ENCODE measurements at regions not wholly inside any gene's neighbourhood (a gene's known extent, or its start where the extent isn't known, plus 50 kb on each side); places are given as distances from the start of the nearest gene placed in this dataset.

DNA sequence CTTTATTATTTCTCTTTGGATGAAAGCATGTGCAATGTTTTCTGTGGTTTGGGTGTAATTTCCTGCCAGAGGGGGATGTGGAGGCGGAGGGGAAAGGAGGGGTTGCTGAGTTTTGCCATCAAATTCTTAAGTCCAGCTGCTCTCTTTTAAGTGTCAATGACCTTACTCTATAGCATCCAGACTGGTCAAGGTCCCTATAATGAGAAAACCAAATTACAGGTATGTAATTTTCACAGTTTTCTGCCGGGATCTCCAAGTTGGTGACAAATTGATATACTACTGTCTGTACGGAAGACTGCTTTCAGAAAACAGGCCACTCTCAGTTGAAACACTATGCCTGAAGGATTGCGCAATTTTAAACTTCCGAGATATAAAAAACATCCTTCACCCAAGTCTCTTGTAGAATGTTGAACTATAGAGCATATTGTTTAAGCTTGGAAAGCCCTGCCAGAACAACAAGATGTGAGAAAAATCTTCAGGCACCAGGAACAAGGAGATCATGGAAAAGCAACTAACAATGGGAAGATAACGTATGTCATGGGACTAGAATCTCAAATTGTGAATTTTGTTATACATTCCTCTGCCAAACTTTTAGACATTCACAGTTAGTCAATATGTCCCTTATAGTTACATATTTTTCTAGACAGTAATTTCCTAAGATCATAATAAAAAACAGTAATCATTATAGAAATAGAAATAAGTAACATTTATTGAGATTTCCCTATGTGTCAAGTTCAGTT lies 300.7 kb upstream of the SATB1 start:
- Histone ChIP-seq H3K4me1 (ENCODE audit: control insufficient read depth, insufficient read depth, low read length) (no peaks in the 10 kb centered on the region), H3K27me3 (ENCODE audit: control insufficient read depth, insufficient read depth, low read length) (no peaks in the 10 kb centered on the region), H3K9me3 (replicated peaks; ENCODE audit: low read length) (no peaks in the 10 kb centered on the region), H3K4me3 (ENCODE audit: low read length) (no peak overlapping the region), H3K36me3 (ENCODE audit: insufficient read depth, low read length) (no peaks in the 10 kb centered on the region), H3K9ac (ENCODE audit: low read depth, low read length) (no peak overlapping the region), H3K4me2 (ENCODE audit: low read length) (no peak overlapping the region)

GRCh38 chr3:18724456-18724855 lies 299.3 kb upstream of the SATB1 start:
- no peaks in the 10 kb centered on the region for H3K9me3 ChIP-seq (replicated peaks; ENCODE audit: low read length)
- H3K4me1 ChIP-seq (ENCODE audit: control insufficient read depth, insufficient read depth, low read length), result no peaks in the 10 kb centered on the region
- no peak overlapping the region for H3K4me2 ChIP-seq (ENCODE audit: low read length)
- H3K4me3 ChIP-seq (ENCODE audit: low read length), result no peak overlapping the region
- H3K9ac ChIP-seq (ENCODE audit: low read depth, low read length), result no peak overlapping the region
- no peaks in the 10 kb centered on the region for H3K36me3 ChIP-seq (ENCODE audit: insufficient read depth, low read length)
- no peaks in the 10 kb centered on the region for H3K27me3 ChIP-seq (ENCODE audit: control insufficient read depth, insufficient read depth, low read length)

- Histone ChIP-seq H3K4me3 (ENCODE audit: low read length) (no peak overlapping the region), H3K27me3 (ENCODE audit: control insufficient read depth, insufficient read depth, low read length) (no peaks in the 10 kb centered on the region), H3K9ac (ENCODE audit: low read depth, low read length) (no peak overlapping the region), H3K4me1 (ENCODE audit: control insufficient read depth, insufficient read depth, low read length) (no peaks in the 10 kb centered on the region), H3K9me3 (replicated peaks; ENCODE audit: low read length) (no peaks in the 10 kb centered on the region), H3K4me2 (ENCODE audit: low read length) (no peak overlapping the region), H3K36me3 (ENCODE audit: insufficient read depth, low read length) (no peaks in the 10 kb centered on the region)
Observed at GRCh38 chr3:18723206-18723810, 298.2 kb upstream of the SATB1 start.

- Histone ChIP-seq H3K4me3 (ENCODE audit: low read length) (no peak overlapping the region), H3K9me3 (replicated peaks; ENCODE audit: low read length) (no peaks in the 10 kb centered on the region), H3K36me3 (ENCODE audit: insufficient read depth, low read length) (no peaks in the 10 kb centered on the region), H3K4me2 (ENCODE audit: low read length) (no peak overlapping the region), H3K4me1 (ENCODE audit: control insufficient read depth, insufficient read depth, low read length) (peaks cover 3% of the 10 kb centered on the region), H3K9ac (ENCODE audit: low read depth, low read length) (no peak overlapping the region), H3K27me3 (ENCODE audit: control insufficient read depth, insufficient read depth, low read length) (no peaks in the 10 kb centered on the region)
Observed at GRCh38 chr3:18720543-18720942, 295.4 kb upstream of the SATB1 start.

DNA sequence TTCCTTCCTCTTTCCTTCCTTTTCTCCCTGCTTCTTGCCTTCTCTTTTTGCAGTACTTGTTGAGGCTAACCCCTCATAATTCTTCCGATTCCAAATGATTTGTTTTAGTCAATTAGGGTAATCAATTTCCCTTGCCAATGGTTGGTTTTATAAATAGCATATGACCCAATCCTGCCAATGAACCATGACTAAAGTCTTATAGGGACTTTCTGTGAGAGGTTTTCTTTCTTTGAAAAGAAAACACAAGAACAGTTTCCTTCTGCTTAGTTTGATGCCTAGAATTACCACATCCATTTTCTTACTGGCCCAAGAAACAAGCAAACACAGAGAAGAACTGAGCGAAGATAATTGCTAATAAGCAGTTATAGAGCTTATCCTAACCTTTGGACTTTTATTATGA lies 292.5 kb upstream of the SATB1 start:
- H3K4me1 ChIP-seq (ENCODE audit: control insufficient read depth, insufficient read depth, low read length), result peaks cover 3% of the 10 kb centered on the region

DNA sequence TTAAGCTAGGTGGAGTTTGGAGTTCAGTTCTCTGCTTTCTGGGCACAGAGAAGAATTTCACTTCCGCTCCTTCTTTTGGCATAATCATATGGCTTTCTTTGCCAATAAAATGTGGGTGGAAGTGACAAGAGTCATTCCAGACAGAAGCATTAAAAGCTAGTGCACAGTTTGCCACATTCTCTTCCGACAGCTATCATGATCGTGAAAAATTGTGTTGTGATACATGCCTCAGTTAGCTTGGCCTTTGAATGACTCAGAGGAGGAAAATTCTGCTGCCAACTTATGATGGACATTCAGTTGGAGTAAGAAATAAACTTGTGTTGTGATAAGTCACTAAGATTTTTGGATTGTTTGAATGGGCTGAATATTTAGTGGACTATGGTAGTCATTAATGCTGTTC lies 291.7 kb upstream of the SATB1 start:
- Histone ChIP-seq H3K4me3 (ENCODE audit: low read length) (no peak overlapping the region), H3K9ac (ENCODE audit: low read depth, low read length) (no peak overlapping the region), H3K9me3 (replicated peaks; ENCODE audit: low read length) (no peaks in the 10 kb centered on the region), H3K36me3 (ENCODE audit: insufficient read depth, low read length) (no peaks in the 10 kb centered on the region), H3K4me2 (ENCODE audit: low read length) (no peak overlapping the region), H3K4me1 (ENCODE audit: control insufficient read depth, insufficient read depth, low read length) (peaks cover 3% of the 10 kb centered on the region), H3K27me3 (ENCODE audit: control insufficient read depth, insufficient read depth, low read length) (no peaks in the 10 kb centered on the region)

More for the DNA sequence above, 292.5 kb upstream of the SATB1 start:
- no peaks in the 10 kb centered on the region for H3K27me3 ChIP-seq (ENCODE audit: control insufficient read depth, insufficient read depth, low read length)
- no peak overlapping the region for H3K9ac ChIP-seq (ENCODE audit: low read depth, low read length)
- no peaks in the 10 kb centered on the region for H3K36me3 ChIP-seq (ENCODE audit: insufficient read depth, low read length)
- no peak overlapping the region for H3K4me3 ChIP-seq (ENCODE audit: low read length)
- H3K4me2 ChIP-seq (ENCODE audit: low read length), result no peak overlapping the region
- no peaks in the 10 kb centered on the region for H3K9me3 ChIP-seq (replicated peaks; ENCODE audit: low read length)

DNA sequence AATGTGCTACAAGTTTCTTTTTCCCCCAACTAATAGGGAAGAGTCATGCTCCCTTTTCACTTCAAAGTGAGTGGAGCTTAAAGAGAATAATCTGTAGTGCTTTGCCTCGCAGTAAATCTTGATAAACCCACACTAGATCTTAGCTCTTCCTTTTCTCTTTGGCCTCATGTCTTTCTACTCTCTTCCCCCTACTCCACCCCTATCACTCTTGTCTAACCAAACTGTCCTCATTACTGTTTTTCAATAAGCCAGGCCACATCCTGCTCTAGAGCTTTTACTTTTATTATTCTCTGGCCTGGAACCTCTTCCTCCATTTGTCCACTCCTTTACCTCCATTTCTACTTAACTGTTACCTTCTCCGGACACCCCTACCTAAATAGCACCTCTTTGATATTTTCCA lies 291.0 kb upstream of the SATB1 start:
- Histone ChIP-seq H3K9ac (ENCODE audit: low read depth, low read length) (no peak overlapping the region), H3K4me2 (ENCODE audit: low read length) (no peak overlapping the region), H3K4me3 (ENCODE audit: low read length) (no peak overlapping the region), H3K36me3 (ENCODE audit: insufficient read depth, low read length) (no peaks in the 10 kb centered on the region), H3K9me3 (replicated peaks; ENCODE audit: low read length) (no peaks in the 10 kb centered on the region), H3K27me3 (ENCODE audit: control insufficient read depth, insufficient read depth, low read length) (no peaks in the 10 kb centered on the region), H3K4me1 (ENCODE audit: control insufficient read depth, insufficient read depth, low read length) (peaks cover 3% of the 10 kb centered on the region)

GRCh38 chr3:18715208-18715607 lies 290.1 kb upstream of the SATB1 start:
- no peaks in the 10 kb centered on the region for H3K9me3 ChIP-seq (replicated peaks; ENCODE audit: low read length)
- H3K36me3 ChIP-seq (ENCODE audit: insufficient read depth, low read length), result no peaks in the 10 kb centered on the region
- peaks cover 3% of the 10 kb centered on the region for H3K4me1 ChIP-seq (ENCODE audit: control insufficient read depth, insufficient read depth, low read length)
- no peak overlapping the region for H3K4me2 ChIP-seq (ENCODE audit: low read length)
- H3K4me3 ChIP-seq (ENCODE audit: low read length), result no peak overlapping the region
- no peaks in the 10 kb centered on the region for H3K27me3 ChIP-seq (ENCODE audit: control insufficient read depth, insufficient read depth, low read length)
- H3K9ac ChIP-seq (ENCODE audit: low read depth, low read length), result no peak overlapping the region

- peaks cover 3% of the 10 kb centered on the region for H3K4me1 ChIP-seq (ENCODE audit: control insufficient read depth, insufficient read depth, low read length)
Observed at GRCh38 chr3:18713577-18713951, 288.4 kb upstream of the SATB1 start.

GRCh38 chr3:18712713-18713576 lies 287.8 kb upstream of the SATB1 start:
- no peaks in the 10 kb centered on the region for H3K9me3 ChIP-seq (replicated peaks; ENCODE audit: low read length)
- no peak overlapping the region for H3K9ac ChIP-seq (ENCODE audit: low read depth, low read length)
- no peak overlapping the region for H3K4me2 ChIP-seq (ENCODE audit: low read length)
- H3K4me3 ChIP-seq (ENCODE audit: low read length), result no peak overlapping the region
- no peaks in the 10 kb centered on the region for H3K36me3 ChIP-seq (ENCODE audit: insufficient read depth, low read length)
- peaks cover 3% of the 10 kb centered on the region for H3K4me1 ChIP-seq (ENCODE audit: control insufficient read depth, insufficient read depth, low read length)
- H3K27me3 ChIP-seq (ENCODE audit: control insufficient read depth, insufficient read depth, low read length), result no peaks in the 10 kb centered on the region

More at GRCh38 chr3:18713577-18713951, 288.4 kb upstream of the SATB1 start:
- H3K9ac ChIP-seq (ENCODE audit: low read depth, low read length), result no peak overlapping the region
- H3K4me3 ChIP-seq (ENCODE audit: low read length), result no peak overlapping the region
- no peak overlapping the region for H3K4me2 ChIP-seq (ENCODE audit: low read length)
- H3K9me3 ChIP-seq (replicated peaks; ENCODE audit: low read length), result no peaks in the 10 kb centered on the region
- no peaks in the 10 kb centered on the region for H3K36me3 ChIP-seq (ENCODE audit: insufficient read depth, low read length)
- no peaks in the 10 kb centered on the region for H3K27me3 ChIP-seq (ENCODE audit: control insufficient read depth, insufficient read depth, low read length)

GRCh38 chr3:18704326-18704725 lies 279.2 kb upstream of the SATB1 start:
- Histone ChIP-seq H3K4me1 (ENCODE audit: control insufficient read depth, insufficient read depth, low read length) (no peaks in the 10 kb centered on the region), H3K36me3 (ENCODE audit: insufficient read depth, low read length) (no peaks in the 10 kb centered on the region), H3K4me3 (ENCODE audit: low read length) (no peak overlapping the region), H3K9me3 (replicated peaks; ENCODE audit: low read length) (no peaks in the 10 kb centered on the region), H3K9ac (ENCODE audit: low read depth, low read length) (no peak overlapping the region), H3K27me3 (ENCODE audit: control insufficient read depth, insufficient read depth, low read length) (no peaks in the 10 kb centered on the region), H3K4me2 (ENCODE audit: low read length) (no peak overlapping the region)

Data from skeletal muscle satellite cell (primary cell).